SJCRH30 (cell line): ENCODE measurements at regions not wholly inside any gene's neighbourhood (a gene's known extent, or its start where the extent isn't known, plus 50 kb on each side); places are given as distances from the start of the nearest gene placed in this dataset.
A peak's percentile ranks its signal among the peaks of the same experiment; 100 is the strongest.

Experiments
- DNase-seq, 2 experiments: peaks; one replicate each; pipeline ENCODE4 v3.0.0-alpha.2; 2015 to 2020
- H3K27ac ChIP-seq: fragments of 250-450 bp; sonication (Bioruptor Pico); 2 replicates; pipeline ENCODE4 v1.5.1; 2020; ENCODE audit warnings: mild to moderate bottlenecking, moderate library complexity
- H3K27me3 ChIP-seq: fragments of 250-450 bp; sonication (Bioruptor Pico); 2 replicates; pipeline ENCODE4 v1.5.1; 2020; ENCODE audit warnings: mild to moderate bottlenecking, moderate library complexity
- H3K36me3 ChIP-seq: fragments of 250-450 bp; sonication (Bioruptor Pico); 2 replicates; pipeline ENCODE4 v1.5.1; 2020; ENCODE audit warnings: mild to moderate bottlenecking, moderate library complexity
- H3K4me1 ChIP-seq: fragments of 250-450 bp; sonication (Bioruptor Pico); 2 replicates; pipeline ENCODE4 v1.5.1; 2020; ENCODE audit warnings: mild to moderate bottlenecking, moderate library complexity
- H3K4me3 ChIP-seq: fragments of 250-450 bp; sonication (Bioruptor Pico); 2 replicates; pipeline ENCODE4 v1.5.1; 2020; ENCODE audit warnings: mild to moderate bottlenecking, moderate library complexity
- H3K9me3 ChIP-seq: fragments of 250-450 bp; sonication (Bioruptor Pico); replicated peaks from 2 replicates; pipeline ENCODE4 v1.5.1; 2020; ENCODE audit warnings: mild to moderate bottlenecking, moderate library complexity

GRCh38 chr3:134743006-134743405 is 52.1 kb upstream of the EPHB1 start:
- H3K36me3 ChIP-seq, result no peaks in the 10 kb centered on the region
- H3K4me3 ChIP-seq, result no peak overlapping the region
- H3K4me1 ChIP-seq, result no peaks in the 10 kb centered on the region
- H3K9me3 ChIP-seq, result no peaks in the 10 kb centered on the region
- H3K27me3 ChIP-seq, result no peaks in the 10 kb centered on the region
- peak; percentile 47 to 49 for DNase-seq
- no peak overlapping the region for H3K27ac ChIP-seq
